Ureter (tissue), 1 donor: ENCODE measurements at regions not wholly inside any gene's neighbourhood (a gene's known extent, or its start where the extent isn't known, plus 50 kb on each side); places are given as distances from the start of the nearest gene placed in this dataset.

Experiments used
- DNase-seq: peaks from one replicate; pipeline ENCODE4 v3.0.0-alpha.2; 2020; ENCODE audit warnings: low spot score
- donor health status: DM: yes; HTN: yes; CAD: no.

- no peak for DNase-seq
Measured at GRCh38 chr3:115524549-115524948, 98.8 kb upstream of the GAP43 start.

GRCh38 chr3:115525731-115526130 is 97.6 kb upstream of the GAP43 start:
- no peak for DNase-seq

- DNase-seq, result no peak
Measured at GRCh38 chr3:115533218-115533617, 90.1 kb upstream of the GAP43 start.

GRCh38 chr3:115536171-115536570 is 87.1 kb upstream of the GAP43 start:
- DNase-seq, result no peak

GRCh38 chr3:115537669-115538068 is 85.6 kb upstream of the GAP43 start:
- DNase-seq, result no peak

- no peak for DNase-seq
Measured at GRCh38 chr3:115547207-115547606, 76.1 kb upstream of the GAP43 start.

GRCh38 chr3:115548611-115549010 is 74.7 kb upstream of the GAP43 start:
- no peak for DNase-seq

- no peak for DNase-seq
Measured at GRCh38 chr3:115549071-115549470, 74.2 kb upstream of the GAP43 start.

GRCh38 chr3:115550285-115550761 is 73.0 kb upstream of the GAP43 start:
- DNase-seq, result no peak

- no peak for DNase-seq
Measured at GRCh38 chr3:115551016-115551415, 72.3 kb upstream of the GAP43 start.

GRCh38 chr3:115552007-115552406 is 71.3 kb upstream of the GAP43 start:
- no peak for DNase-seq

- no peak for DNase-seq
Measured at GRCh38 chr3:115553796-115554486, 69.4 kb upstream of the GAP43 start.

GRCh38 chr3:115554487-115554807 is 68.9 kb upstream of the GAP43 start:
- DNase-seq, result no peak

- no peak for DNase-seq
Measured at GRCh38 chr3:115562636-115563267, 60.6 kb upstream of the GAP43 start.

GRCh38 chr3:115563984-115564383 is 59.3 kb upstream of the GAP43 start:
- no peak for DNase-seq

GRCh38 chr3:115571413-115571812 is 51.9 kb upstream of the GAP43 start:
- DNase-seq, result no peak
